ENCODE measurements at regions not wholly inside any gene's neighbourhood (a gene's known extent, or its start where the extent isn't known, plus 50 kb on each side); places are given as distances from the start of the nearest gene placed in this dataset.

GRCh38 chr3:176570992-176571391 lies 626.3 kb downstream of the TBL1XR1 start (continued):
- no peak for TF ChIP-seq SMC3 (conservative IDR thresholded peaks at IDR 0.05; ENCODE audit: insufficient read depth, low read depth, low read length)
- TF ChIP-seq HBP1 (CRISPR knock-in tag; IDR thresholded peaks at IDR 0.05): no peak
- TF ChIP-seq, protein P1, sequence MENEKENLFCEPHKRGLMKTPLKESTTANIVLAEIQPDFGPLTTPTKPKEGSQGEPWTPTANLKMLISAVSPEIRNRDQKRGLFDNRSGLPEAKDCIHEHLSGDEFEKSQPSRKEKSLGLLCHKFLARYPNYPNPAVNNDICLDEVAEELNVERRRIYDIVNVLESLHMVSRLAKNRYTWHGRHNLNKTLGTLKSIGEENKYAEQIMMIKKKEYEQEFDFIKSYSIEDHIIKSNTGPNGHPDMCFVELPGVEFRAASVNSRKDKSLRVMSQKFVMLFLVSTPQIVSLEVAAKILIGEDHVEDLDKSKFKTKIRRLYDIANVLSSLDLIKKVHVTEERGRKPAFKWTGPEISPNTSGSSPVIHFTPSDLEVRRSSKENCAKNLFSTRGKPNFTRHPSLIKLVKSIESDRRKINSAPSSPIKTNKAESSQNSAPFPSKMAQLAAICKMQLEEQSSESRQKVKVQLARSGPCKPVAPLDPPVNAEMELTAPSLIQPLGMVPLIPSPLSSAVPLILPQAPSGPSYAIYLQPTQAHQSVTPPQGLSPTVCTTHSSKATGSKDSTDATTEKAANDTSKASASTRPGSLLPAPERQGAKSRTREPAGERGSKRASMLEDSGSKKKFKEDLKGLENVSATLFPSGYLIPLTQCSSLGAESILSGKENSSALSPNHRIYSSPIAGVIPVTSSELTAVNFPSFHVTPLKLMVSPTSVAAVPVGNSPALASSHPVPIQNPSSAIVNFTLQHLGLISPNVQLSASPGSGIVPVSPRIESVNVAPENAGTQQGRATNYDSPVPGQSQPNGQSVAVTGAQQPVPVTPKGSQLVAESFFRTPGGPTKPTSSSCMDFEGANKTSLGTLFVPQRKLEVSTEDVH (IDR thresholded peaks at IDR 0.05; ENCODE audit: low read depth, partially characterized antibody): no peak
- no peak for TF ChIP-seq JUND (IDR thresholded peaks at IDR 0.05; ENCODE audit: borderline replicate concordance, low read depth, low read length)
- no peak for TF ChIP-seq JUND (tag; IDR thresholded peaks at IDR 0.05; ENCODE audit: borderline replicate concordance, low read depth, low read length)
- no peak for TF ChIP-seq RBM39 (optimal IDR thresholded peaks at IDR 0.05; ENCODE audit: low read depth, low read length)

- Histone ChIP-seq H3K4me3 (no peak overlapping the region), H4K20me1 (replicated peaks; ENCODE audit: control insufficient read depth, insufficient read depth, low read length) (no peaks in the 10 kb centered on the region), H3K9me1 (ENCODE audit: control insufficient read depth, insufficient read depth, low read length) (no peaks in the 10 kb centered on the region), H3K27me3 (ENCODE audit: control insufficient read depth in 2 of 2, insufficient read depth in 2 of 2, low read length in 2 of 2) (no peaks in the 10 kb centered on the region), H3K4me1 (replicated peaks in 1 of 2; ENCODE audit: control insufficient read depth in 2 of 2, insufficient read depth in 2 of 2, low read length in 2 of 2) (no peaks in the 10 kb centered on the region), H3K4me2 (ENCODE audit: insufficient read depth, low read length) (no peak overlapping the region), H3K9me3 (replicated peaks; ENCODE audit: control insufficient read depth, insufficient read depth, low read depth, low read length) (no peaks in the 10 kb centered on the region), H3K36me3 (ENCODE audit: control insufficient read depth, insufficient read depth, low read length) (no peaks in the 10 kb centered on the region), H3K27ac (ENCODE audit: extremely low read depth, low read depth, low read length) (no peak overlapping the region), H3K9ac (ENCODE audit: insufficient read depth in 1 of 2, low read depth in 2 of 2, low read length in 2 of 2) (no peak overlapping the region), H2AFZ (ENCODE audit: low read depth, low read length) (no peak overlapping the region), H3K79me2 (ENCODE audit: control insufficient read depth, insufficient read depth, low read length) (no peaks in the 10 kb centered on the region)
- WGBS (ENCODE audit: insufficient coverage, low coverage, missing lambda C conversion rate): 4% methylated on average over 3 of the region's 3 CpGs
- no peak for FAIRE-seq
- TF ChIP-seq SMARCA5 (IDR thresholded peaks at IDR 0.05): no peak
- TF ChIP-seq ZFP36 (IDR thresholded peaks at IDR 0.05; ENCODE audit: low read depth, low read length, partially characterized antibody): no peak
- no peak for TF ChIP-seq U2AF1 (optimal IDR thresholded peaks at IDR 0.05; ENCODE audit: low read depth, low read length)
- TF ChIP-seq TAF9B (IDR thresholded peaks at IDR 0.05; ENCODE audit: partially characterized antibody): no peak
- no peak for TF ChIP-seq TAL1 (IDR thresholded peaks at IDR 0.05)
- no peak for TF ChIP-seq ETS1 (conservative IDR thresholded peaks at IDR 0.05; ENCODE audit: control insufficient read depth, low read depth, low read length)
- no peak for ATAC-seq
- ChIA-PET CTCF (ENCODE audit: low intra/inter-chr PET ratio) (no interaction called here), POLR2A (no interaction called here)
- no peak for DNase-seq (ENCODE audit: extremely low read depth in 1 of 4, low spot score in 3 of 4)
- intact Hi-C loops (cut with micrococcal nuclease): no loop called here
- BruUV-seq (replicated peaks): no TSS peak
- in situ Hi-C loops (cut with MboI): no loop called here
Observed at GRCh38 chr3:176568189-176568588, 629.1 kb downstream of the TBL1XR1 start.

Measured in K562 (cell line).